ENCODE measurements at regions not wholly inside any gene's neighbourhood (a gene's known extent, or its start where the extent isn't known, plus 50 kb on each side); places are given as distances from the start of the nearest gene placed in this dataset.

GRCh38 chr5:126000507-126000906, 422.7 kb upstream of the GRAMD2B start:
- FAIRE-seq, result no peak
- CTCF ChIA-PET (ENCODE audit: low intra/inter-chr PET ratio, low total read pairs), result no interaction called here
- DNase-seq (ENCODE audit: low spot score), result no peak
- no peak overlapping the region for H3K27ac ChIP-seq (ENCODE audit: extremely low read length, insufficient read depth, low read length)
- no peaks in the 10 kb centered on the region for H3K36me3 ChIP-seq (replicated peaks in 1 of 2; ENCODE audit: control insufficient read depth in 1 of 2, insufficient read depth in 2 of 2, low read length in 2 of 2)
- H3K9me3 ChIP-seq (ENCODE audit: low read length), result no peaks in the 10 kb centered on the region
- POLR2A ChIA-PET, result no interaction called here
- no peak overlapping the region for H3K4me2 ChIP-seq (ENCODE audit: low read depth, low read length)
- in situ Hi-C loops (cut with HindIII; ENCODE audit: extremely low pct_ligation_motif_present, low pct_unique_long_range_greater_than_20kb) (no loop called here), intact Hi-C loops (cut with micrococcal nuclease; ENCODE audit: unreplicated experiment) (no loop called here)
- no peak overlapping the region for H3K4me3 ChIP-seq (replicated peaks in 1 of 3; ENCODE audit: insufficient read depth in 1 of 3, low read depth in 2 of 3, low read length in 3 of 3)
- ATAC-seq, result no peak
- H3K9ac ChIP-seq (ENCODE audit: insufficient read depth, low read depth, low read length), result no peak overlapping the region
- no peaks in the 10 kb centered on the region for H3K4me1 ChIP-seq (ENCODE audit: insufficient read depth, low read length)
- H3K27me3 ChIP-seq (ENCODE audit: control insufficient read depth in 1 of 2, insufficient read depth in 2 of 2, low read length in 2 of 2), result no peaks in the 10 kb centered on the region
- no peak for TF ChIP-seq FOSL2 (CRISPR knock-in tag; IDR thresholded peaks at IDR 0.05)
- TF ChIP-seq ZNF354B (CRISPR knock-in tag; IDR thresholded peaks at IDR 0.05), result no peak
- TF ChIP-seq BCLAF1 (IDR thresholded peaks at IDR 0.05), result no peak
- no peak for TF ChIP-seq ZSCAN21 (CRISPR knock-in tag; IDR thresholded peaks at IDR 0.05; ENCODE audit: borderline replicate concordance)
- no peak for TF ChIP-seq DMTF1 (CRISPR knock-in tag; IDR thresholded peaks at IDR 0.05)
- TF ChIP-seq ZNF431 (CRISPR knock-in tag; IDR thresholded peaks at IDR 0.05; ENCODE audit: borderline replicate concordance, low read depth), result no peak
- no peak for TF ChIP-seq KIAA2018 (CRISPR knock-in tag; IDR thresholded peaks at IDR 0.05; ENCODE audit: borderline replicate concordance)
- no peak for TF ChIP-seq ADNP (CRISPR knock-in tag; IDR thresholded peaks at IDR 0.05)
- BruUV-seq (replicated peaks), result no TSS peak
- H4K20me1 ChIP-seq (ENCODE audit: insufficient read depth, low read length), result no peaks in the 10 kb centered on the region
- no peaks in the 10 kb centered on the region for H3K79me2 ChIP-seq (ENCODE audit: insufficient read depth, low read length)
- H2AFZ ChIP-seq (ENCODE audit: low read length), result no peak overlapping the region

Data from HepG2 (cell line).